GM23248 (cell line): ENCODE measurements at regions not wholly inside any gene's neighbourhood (a gene's known extent, or its start where the extent isn't known, plus 50 kb on each side); places are given as distances from the start of the nearest gene placed in this dataset.

Source experiments
- EZH2 ChIP-seq: fragments of 200-600 bp; sonication (generic); IDR thresholded peaks from 2 replicates; pipeline ENCODE4 v1.6.1; 2018; ENCODE audit warnings: antibody characterized with exemption, mild to moderate bottlenecking; ENCODE audit not compliant: insufficient read depth, poor library complexity, severe bottlenecking
- EZH2phosphoT487 ChIP-seq: fragments of 200-600 bp; sonication (generic); IDR thresholded peaks from 2 replicates; pipeline ENCODE4 v1.6.1; 2018; ENCODE audit warnings: antibody characterized with exemption, moderate library complexity, mild to moderate bottlenecking, low read depth; ENCODE audit not compliant: insufficient read depth

DNA sequence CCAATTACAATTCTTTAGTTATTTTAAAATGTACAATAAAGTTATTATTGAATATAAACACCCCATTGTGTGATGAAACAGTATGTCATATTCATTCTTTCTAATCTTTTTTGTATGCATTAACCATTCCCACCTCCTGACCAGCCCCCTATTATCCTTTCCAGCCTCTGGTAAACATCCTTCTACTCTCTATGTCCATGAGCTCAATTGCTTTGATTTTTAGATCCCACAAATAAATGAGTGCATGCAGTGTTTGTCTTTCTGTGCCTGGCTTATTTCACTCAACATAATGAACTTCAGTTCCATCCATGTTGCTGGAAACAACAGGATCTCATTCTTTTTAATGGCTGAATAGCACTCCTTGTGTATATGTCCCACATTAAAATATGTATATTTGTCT, 1858.9 kb upstream of the C9orf72 start:
- no peak for TF ChIP-seq EZH2phosphoT487
- no peak for TF ChIP-seq EZH2
